IMR-90 (cell line): ENCODE measurements at regions not wholly inside any gene's neighbourhood (a gene's known extent, or its start where the extent isn't known, plus 50 kb on each side); places are given as distances from the start of the nearest gene placed in this dataset.
A peak's percentile ranks its signal among the peaks of the same experiment; 100 is the strongest.

Source experiments
- ATAC-seq: fragments of 200-7000 bp; cut with Tn5 transposase; 2 replicates; pipeline ENCODE4 v1.9.1; 2020; ENCODE audit warnings: low read depth, mild to moderate bottlenecking, moderate library complexity
- BruUV-seq: library from RNA; stranded (reverse); fragments of 400-500 nt; replicated peaks from 2 replicates; lab custom pipeline; 2021; lab: Mats Ljungman, UMichigan
- CTCF ChIA-PET: fragments of 300-600 bp; formaldehyde crosslinking; extraction: SDS; loops from one replicate; lab custom pipeline; 2021; ENCODE audit warnings: antibody characterized with exemption; lab: Yijun Ruan, JAX
- POLR2A ChIA-PET: fragments of 300-600 bp; sonication (Branson Sonifier 250); formaldehyde crosslinking; loops from one replicate; lab custom pipeline; 2022; ENCODE audit warnings: antibody characterized with exemption; ENCODE audit not compliant: unreplicated experiment; lab: Charles Lee
- DNase-seq: peaks from one replicate; pipeline ENCODE4 v3.0.0; 2013
- H2AFZ ChIP-seq: replicated peaks from 2 replicates; pipeline ENCODE3; 2013; ENCODE audit warnings: low read length, mild to moderate bottlenecking; ENCODE audit not compliant: poor library complexity
- H2AK5ac ChIP-seq: 2 replicates; pipeline ENCODE4 v1.6.1; 2013; ENCODE audit warnings: low read depth, low read length, inconsistent platforms
- H2AK9ac ChIP-seq: replicated peaks from 2 replicates; pipeline ENCODE3; 2013; ENCODE audit warnings: mild to moderate bottlenecking, low read depth, low read length, moderate library complexity; ENCODE audit not compliant: poor library complexity
- H2BK120ac ChIP-seq: 2 replicates; pipeline ENCODE4 v1.6.1; 2013; ENCODE audit warnings: low read depth, low read length, inconsistent platforms
- H2BK15ac ChIP-seq: 3 replicates; pipeline ENCODE4 v1.6.1; 2013; ENCODE audit warnings: low read depth, low read length, inconsistent platforms
- H2BK20ac ChIP-seq: 2 replicates; pipeline ENCODE4 v1.6.1; 2013; ENCODE audit warnings: low read depth, mild to moderate bottlenecking, inconsistent platforms, low read length, moderate library complexity
- H2BK5ac ChIP-seq: 2 replicates; pipeline ENCODE4 v1.6.1; 2013; ENCODE audit warnings: mild to moderate bottlenecking, low read depth, low read length, inconsistent platforms; ENCODE audit not compliant: poor library complexity, severe bottlenecking
- H3K14ac ChIP-seq: replicated peaks from 2 replicates; pipeline ENCODE4 v1.6.1; 2013; ENCODE audit warnings: low read depth, low read length, inconsistent platforms
- H3K18ac ChIP-seq: 2 replicates; pipeline ENCODE4 v1.6.1; 2013; ENCODE audit warnings: low read depth, low read length, control low read depth
- H3K23ac ChIP-seq: 2 replicates; pipeline ENCODE4 v1.6.1; 2013; ENCODE audit warnings: low read depth, low read length, inconsistent platforms
- H3K27ac ChIP-seq: 2 replicates; pipeline ENCODE4 v1.5.1; 2013; ENCODE audit warnings: mild to moderate bottlenecking, control low read depth, low read length; ENCODE audit not compliant: insufficient read depth
- H3K27me3 ChIP-seq: 2 replicates; pipeline ENCODE4 v1.6.1; 2013; ENCODE audit warnings: low read length; ENCODE audit not compliant: control insufficient read depth, insufficient read depth
- H3K36me3 ChIP-seq: 2 replicates; pipeline ENCODE4 v1.6.1; 2013; ENCODE audit warnings: low read length, mixed read lengths; ENCODE audit not compliant: control insufficient read depth, insufficient read depth
- H3K4ac ChIP-seq: 2 replicates; pipeline ENCODE4 v1.6.1; 2013; ENCODE audit warnings: low read depth, low read length, inconsistent platforms
- H3K4me1 ChIP-seq: 2 replicates; pipeline ENCODE4 v1.6.1; 2013; ENCODE audit warnings: low read length, mixed read lengths; ENCODE audit not compliant: control insufficient read depth, insufficient read depth
- H3K4me2 ChIP-seq: 2 replicates; pipeline ENCODE4 v1.6.1; 2013; ENCODE audit warnings: low read depth, mild to moderate bottlenecking, control low read depth, low read length, moderate library complexity
- H3K4me3 ChIP-seq: 2 replicates; pipeline ENCODE4 v1.5.1; 2013; ENCODE audit warnings: low read depth, mild to moderate bottlenecking, control low read depth, low read length, moderate library complexity; ENCODE audit not compliant: insufficient read depth
- H3K56ac ChIP-seq: 2 replicates; pipeline ENCODE4 v1.6.1; 2013; ENCODE audit warnings: low read length, inconsistent platforms; ENCODE audit not compliant: insufficient read depth; ENCODE audit errors: extremely low read depth
- H3K79me1 ChIP-seq, 2 experiments: 2 replicates each; pipeline ENCODE4 v1.6.1; 2013; ENCODE audit warnings: low read length in 2 of 2, inconsistent platforms in 1 of 2, low read depth in 1 of 2
- H3K9ac ChIP-seq: 2 replicates; pipeline ENCODE4 v1.6.1; 2013; ENCODE audit warnings: low read depth, low read length, control low read depth
- H3K9me1 ChIP-seq: 2 replicates; pipeline ENCODE4 v1.6.1; 2013; ENCODE audit warnings: low read length, inconsistent platforms; ENCODE audit not compliant: insufficient read depth
- H3K9me3 ChIP-seq: 2 replicates; pipeline ENCODE4 v1.6.1; 2013; ENCODE audit warnings: low read length; ENCODE audit not compliant: control insufficient read depth, insufficient read depth
- H4K20me1 ChIP-seq: 2 replicates; pipeline ENCODE4 v1.6.1; 2013; ENCODE audit warnings: low read length, inconsistent platforms; ENCODE audit not compliant: insufficient read depth
- H4K5ac ChIP-seq: 2 replicates; pipeline ENCODE4 v1.6.1; 2013; ENCODE audit warnings: mild to moderate bottlenecking, low read depth, low read length, control low read depth
- H4K8ac ChIP-seq, 2 experiments: 2 replicates each; pipeline ENCODE4 v1.6.1; 2013; ENCODE audit warnings: low read depth in 2 of 2, low read length in 2 of 2, control low read depth in 1 of 2, inconsistent platforms in 1 of 2
- H4K91ac ChIP-seq: 2 replicates; pipeline ENCODE4 v1.6.1; 2013; ENCODE audit warnings: low read depth, low read length, inconsistent platforms; ENCODE audit not compliant: insufficient read depth
- FOS ChIP-seq: fragments of 150-350 bp; IDR thresholded peaks from 2 replicates; pipeline ENCODE4 v1.6.1; 2016; ENCODE audit warnings: low read depth, low read length
- MAZ ChIP-seq: IDR thresholded peaks from 2 replicates; pipeline ENCODE4 v1.6.1; 2012; ENCODE audit warnings: low read depth, mild to moderate bottlenecking, low read length, improper control_type of control experiment, moderate library complexity, borderline replicate concordance
- POLR2A ChIP-seq: IDR thresholded peaks from 2 replicates; pipeline ENCODE4 v1.6.1; 2012; ENCODE audit warnings: mild to moderate bottlenecking, low read depth, low read length
- RAD21 ChIP-seq: IDR thresholded peaks from 2 replicates; pipeline ENCODE4 v1.6.1; 2012; ENCODE audit warnings: low read length, improper control_type of control experiment
- RFX5 ChIP-seq: IDR thresholded peaks from 2 replicates; pipeline ENCODE4 v1.8.0; 2012; ENCODE audit warnings: low read depth, mild to moderate bottlenecking, low read length, moderate library complexity
- WGBS, 2 experiments: methylation state at CpG; one replicate each; pipeline versions ENCODE4 v1.1.5 to v1.1.7; 2013; ENCODE audit warnings: missing lambda C conversion rate in 2 of 2; ENCODE audit not compliant: insufficient read length in 1 of 2; ENCODE audit errors: extremely low coverage in 2 of 2; 5-methylcytosine and 5-hydroxymethylcytosine counted together
- dilution Hi-C: fragments of 300-500 bp; cut with HindIII; formaldehyde crosslinking; loops from one replicate; pipeline ENCODE4 v1.14.3; 2018; ENCODE audit warnings: low sequenced_read_pairs; ENCODE audit not compliant: unreplicated experiment
- in situ Hi-C: fragments of 300-500 bp; cut with MboI; formaldehyde crosslinking; loops from 3 replicates; pipeline ENCODE4 v1.14.3; 2019; ENCODE audit warnings: low sequenced_read_pairs, inconsistent platforms, mixed read lengths
- intact Hi-C: fragments of 100-400 bp; cut with micrococcal nuclease; formaldehyde crosslinking; loops from 2 replicates; pipeline ENCODE4 v1.10.0; 2022
- TF ChIP-seq, protein P1 (sequence below): fragments of 150-350 bp; IDR thresholded peaks from 2 replicates; pipeline ENCODE4 v1.6.1; 2016; ENCODE audit warnings: low read depth, mild to moderate bottlenecking, low read length, moderate library complexity, borderline replicate concordance

DNA sequence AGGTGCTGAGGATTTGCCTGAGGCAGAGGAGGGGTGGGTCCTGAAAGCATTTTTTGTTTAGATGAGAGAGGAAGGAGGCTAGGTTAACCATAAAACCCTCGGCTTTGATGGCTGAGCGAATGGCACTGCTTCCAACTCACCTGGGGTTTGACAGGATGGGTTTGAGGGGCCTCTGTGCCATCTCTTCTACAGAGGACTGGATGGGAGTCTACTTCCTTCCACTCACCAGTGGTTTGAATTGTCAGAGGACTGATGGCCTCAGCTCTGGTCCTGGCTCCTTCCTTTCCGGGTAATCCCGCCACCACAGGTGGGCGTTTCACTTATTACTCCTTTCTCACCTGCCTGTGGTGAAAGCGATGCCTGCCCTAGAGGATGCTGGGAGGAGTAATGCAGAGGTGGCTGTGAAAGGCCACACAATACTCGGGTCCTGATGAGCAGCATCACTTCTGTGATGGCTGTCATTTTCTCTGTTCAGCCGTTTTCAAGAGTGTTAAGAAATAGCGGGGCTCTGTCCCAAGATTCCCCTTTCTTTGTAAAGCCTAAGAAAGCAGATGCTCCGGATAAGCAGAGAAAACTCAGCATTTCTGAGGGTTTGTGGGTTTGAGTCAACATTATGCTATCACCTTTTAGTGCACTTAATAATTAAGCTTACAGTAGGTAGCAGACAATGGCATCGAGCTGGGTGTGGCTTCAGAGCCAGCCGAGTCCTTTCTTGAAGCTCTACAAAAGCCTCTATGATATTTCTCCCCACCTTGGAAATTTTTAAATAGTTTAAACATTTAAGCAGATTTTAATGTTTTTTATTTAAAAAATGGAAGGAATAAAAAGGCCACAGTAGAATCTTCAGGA, 220.7 kb downstream of the HLX start (continued):
- TF ChIP-seq, protein P1, sequence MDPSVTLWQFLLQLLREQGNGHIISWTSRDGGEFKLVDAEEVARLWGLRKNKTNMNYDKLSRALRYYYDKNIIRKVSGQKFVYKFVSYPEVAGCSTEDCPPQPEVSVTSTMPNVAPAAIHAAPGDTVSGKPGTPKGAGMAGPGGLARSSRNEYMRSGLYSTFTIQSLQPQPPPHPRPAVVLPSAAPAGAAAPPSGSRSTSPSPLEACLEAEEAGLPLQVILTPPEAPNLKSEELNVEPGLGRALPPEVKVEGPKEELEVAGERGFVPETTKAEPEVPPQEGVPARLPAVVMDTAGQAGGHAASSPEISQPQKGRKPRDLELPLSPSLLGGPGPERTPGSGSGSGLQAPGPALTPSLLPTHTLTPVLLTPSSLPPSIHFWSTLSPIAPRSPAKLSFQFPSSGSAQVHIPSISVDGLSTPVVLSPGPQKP = no peak
- no peak for TF ChIP-seq RFX5

- POLR2A ChIA-PET = no interaction called here
- peaks cover 9% of the 10 kb centered on the region for H3K4me1 ChIP-seq
- no peak overlapping the region for H2AK9ac ChIP-seq
- TF ChIP-seq POLR2A (no peak), FOS (peak; percentile 19; the same call in 1 of the 2 replicates), RFX5 (no peak), RAD21 (no peak), MAZ (no peak)
- BruUV-seq = no TSS peak
- no peak overlapping the region for H3K27ac ChIP-seq
- peaks cover 6% of the 10 kb centered on the region; the same call in 1 of the 2 replicates for H3K9me3 ChIP-seq
- no peak overlapping the region for H3K4me2 ChIP-seq
- H2BK5ac ChIP-seq = peak overlapping the region; percentile 24
- dilution Hi-C loops (no loop called here), in situ Hi-C loops (no loop called here), intact Hi-C loops (no loop called here)
- peak; percentile 86 for DNase-seq
- no peak overlapping the region for H2BK15ac ChIP-seq
- no peak overlapping the region for H2BK120ac ChIP-seq
- no peak overlapping the region for H3K56ac ChIP-seq
- CTCF ChIA-PET = no interaction called here
- no peak overlapping the region for H4K8ac ChIP-seq
- peaks cover 3% of the 10 kb centered on the region for H3K9me1 ChIP-seq
- peak; percentile 36; the same call in 1 of the 2 replicates for ATAC-seq
- no peak overlapping the region for H3K14ac ChIP-seq
- H3K27me3 ChIP-seq = no peaks in the 10 kb centered on the region
- H3K23ac ChIP-seq = no peak overlapping the region
- no peak overlapping the region for H2AK5ac ChIP-seq
- no peak overlapping the region for H3K4me3 ChIP-seq
- H3K18ac ChIP-seq = peak overlapping the region; percentile 4; the same call in 1 of the 2 replicates
- H2BK20ac ChIP-seq = no peak overlapping the region
- no peak overlapping the region for H3K9ac ChIP-seq
- H3K79me1 ChIP-seq = no peaks in the 10 kb centered on the region
- H4K5ac ChIP-seq = no peak overlapping the region
- no peaks in the 10 kb centered on the region for H4K20me1 ChIP-seq
- H3K36me3 ChIP-seq = no peaks in the 10 kb centered on the region
- H4K91ac ChIP-seq = no peak overlapping the region
- no peak overlapping the region for H3K4ac ChIP-seq
- no peak overlapping the region for H2AFZ ChIP-seq
- no CpG with 5 or more reads among the region's 3 CpGs for WGBS, 2 experiments
Observed at GRCh38 chr1:221100611-221101010, 221.4 kb downstream of the HLX start.
